ENCODE measurements at regions not wholly inside any gene's neighbourhood (a gene's known extent, or its start where the extent isn't known, plus 50 kb on each side); places are given as distances from the start of the nearest gene placed in this dataset.

DNA sequence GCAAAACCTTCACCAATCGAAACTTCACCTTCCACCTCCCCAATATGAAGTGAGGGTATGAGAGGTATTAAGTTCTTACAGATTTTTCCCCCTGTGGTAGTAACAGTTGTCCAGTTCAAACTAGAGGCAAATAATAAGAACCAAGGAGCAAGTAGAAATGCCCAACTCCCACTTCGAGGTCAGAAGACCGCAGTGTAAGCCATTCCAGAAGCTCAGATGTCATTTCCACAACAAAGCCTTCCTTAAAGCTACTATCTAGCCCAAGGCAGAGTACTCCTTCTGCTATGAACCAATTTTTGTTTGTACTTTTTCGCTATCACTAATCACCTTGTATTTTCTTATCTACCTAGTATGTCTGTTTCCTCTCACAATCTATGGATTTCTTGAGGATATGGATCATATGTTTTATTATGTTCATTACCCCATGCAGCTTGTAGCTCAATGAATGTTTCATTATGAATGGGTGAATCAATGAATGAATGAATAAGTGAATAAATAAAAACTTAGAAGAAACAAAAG is 235.7 kb upstream of the KCNMB2 start:
- intact Hi-C loops (cut with micrococcal nuclease): no loop called here

DNA sequence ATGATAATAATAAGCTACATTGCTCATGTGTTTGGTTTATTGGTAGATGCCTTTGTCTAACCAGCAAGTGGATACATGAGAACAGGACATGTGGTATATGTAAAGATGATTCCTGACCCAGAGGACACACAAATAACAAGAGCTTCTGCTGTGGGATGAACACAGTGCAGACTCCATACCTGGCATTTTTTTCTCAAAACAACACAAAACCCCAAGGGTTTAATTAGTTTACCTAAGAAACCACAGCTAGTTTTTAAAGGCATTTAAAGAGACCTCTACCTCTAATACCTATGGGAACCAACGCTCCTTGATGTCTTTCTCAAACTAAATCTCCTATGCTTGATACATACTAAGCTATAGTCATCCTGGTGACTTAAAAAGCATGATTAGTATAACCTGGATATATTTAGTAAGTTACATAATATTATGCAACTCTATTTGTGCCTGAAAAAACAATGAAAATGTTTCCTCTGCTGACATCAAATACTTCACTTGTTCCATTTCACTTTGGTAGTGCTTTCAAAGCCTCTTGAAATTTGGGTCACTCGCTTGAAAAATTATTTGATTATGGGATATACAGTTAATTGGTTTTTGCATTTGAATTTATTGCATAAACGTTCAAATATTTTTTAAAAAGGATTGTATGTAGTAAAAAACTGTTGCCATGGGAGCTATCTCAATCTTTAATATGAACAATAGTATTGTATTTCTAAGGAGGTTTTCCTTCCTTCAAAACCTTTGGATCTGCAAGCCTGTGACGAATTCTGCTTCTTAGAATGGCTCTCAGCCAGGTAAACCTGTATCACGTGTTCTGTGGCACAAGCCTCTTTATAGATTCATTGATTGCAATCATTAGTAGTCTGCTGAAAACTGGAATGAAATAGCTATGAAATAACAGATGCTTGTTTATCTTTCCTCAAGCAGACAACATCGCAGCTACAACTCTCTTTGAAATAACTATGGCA is 233.0 kb upstream of the KCNMB2 start:
- intact Hi-C loops (cut with micrococcal nuclease): no loop called here

DNA sequence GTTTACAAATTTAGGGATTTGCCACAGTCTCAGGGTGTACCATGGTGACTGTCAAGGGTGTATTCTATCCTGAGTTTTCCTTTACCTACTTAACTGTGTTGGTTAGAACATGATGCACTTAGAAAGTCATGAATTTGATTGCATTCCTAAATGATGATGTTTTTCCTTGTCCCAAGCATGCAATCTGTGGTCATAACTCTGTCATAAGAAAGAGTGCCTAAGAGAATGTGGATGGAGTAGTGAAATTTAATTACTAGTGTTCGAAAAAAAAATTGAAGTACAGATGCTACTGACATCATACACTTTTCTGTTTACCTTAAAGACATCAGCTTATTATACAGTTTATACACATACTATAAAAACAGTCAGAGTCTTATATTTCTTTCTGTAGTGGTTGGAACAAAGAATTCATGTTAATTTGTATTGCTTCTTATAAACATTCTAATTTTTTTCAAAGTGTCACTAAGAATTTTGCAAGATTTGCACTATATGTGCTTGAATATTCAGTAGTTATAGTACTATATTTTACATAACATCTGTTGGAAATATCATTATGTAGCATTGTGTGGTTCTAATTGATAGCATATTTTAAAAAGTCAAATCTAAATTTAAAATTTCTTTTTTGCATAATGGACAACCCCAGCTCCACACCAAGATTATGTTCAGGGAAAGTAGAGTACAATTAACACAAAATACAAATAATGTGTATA is 231.3 kb upstream of the KCNMB2 start:
- intact Hi-C loops (cut with micrococcal nuclease): no loop called here

DNA sequence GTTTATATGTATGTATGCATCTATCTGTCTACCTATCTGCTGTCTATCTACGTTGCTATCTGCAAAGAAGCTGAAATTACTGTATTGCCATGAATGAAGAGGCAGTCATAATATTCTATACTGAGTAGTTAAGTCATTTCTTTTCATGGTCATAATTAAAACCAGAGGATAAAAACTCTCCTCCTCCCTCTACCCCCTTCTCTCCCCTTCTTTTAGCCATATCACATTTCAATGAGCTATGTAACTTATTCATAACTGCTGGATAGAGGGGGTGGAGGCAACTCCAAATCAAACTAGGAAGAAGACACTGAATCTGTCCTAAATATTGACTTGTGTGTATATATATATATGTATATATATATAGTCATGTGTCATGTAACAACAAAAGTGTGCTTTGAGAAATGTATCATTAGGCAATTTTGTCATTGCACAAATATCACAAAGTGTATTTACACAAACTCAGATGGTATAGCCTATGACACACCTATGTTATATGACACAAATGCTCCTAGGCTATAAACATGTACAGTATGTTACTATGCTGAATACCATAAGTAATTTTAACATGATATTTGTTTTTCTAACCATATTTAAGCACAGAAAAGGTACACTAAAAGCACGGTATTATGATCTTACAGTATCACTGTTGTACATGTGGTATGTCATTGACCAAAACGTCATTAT is 229.7 kb upstream of the KCNMB2 start:
- intact Hi-C loops (cut with micrococcal nuclease): no loop called here

DNA sequence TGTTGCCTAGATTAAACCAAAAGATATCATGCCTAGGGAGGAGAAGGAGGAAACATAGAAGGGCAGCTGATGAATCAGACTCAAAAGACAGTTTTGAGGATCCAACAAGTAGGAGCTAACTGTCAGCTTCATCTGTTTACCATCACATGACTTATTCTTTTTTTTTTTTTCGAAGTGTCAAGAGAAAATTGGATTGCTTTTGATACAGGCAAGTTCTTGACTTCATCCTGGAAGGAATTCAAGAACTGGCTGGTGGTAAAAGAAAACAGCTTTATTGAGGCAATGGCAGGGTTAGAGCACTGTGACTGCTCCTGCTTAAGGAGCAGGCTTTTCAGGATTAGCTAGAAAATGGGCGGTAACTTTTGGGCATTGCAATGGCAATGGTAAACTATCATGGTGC is 227.5 kb upstream of the KCNMB2 start:
- intact Hi-C loops (cut with micrococcal nuclease): no loop called here

DNA sequence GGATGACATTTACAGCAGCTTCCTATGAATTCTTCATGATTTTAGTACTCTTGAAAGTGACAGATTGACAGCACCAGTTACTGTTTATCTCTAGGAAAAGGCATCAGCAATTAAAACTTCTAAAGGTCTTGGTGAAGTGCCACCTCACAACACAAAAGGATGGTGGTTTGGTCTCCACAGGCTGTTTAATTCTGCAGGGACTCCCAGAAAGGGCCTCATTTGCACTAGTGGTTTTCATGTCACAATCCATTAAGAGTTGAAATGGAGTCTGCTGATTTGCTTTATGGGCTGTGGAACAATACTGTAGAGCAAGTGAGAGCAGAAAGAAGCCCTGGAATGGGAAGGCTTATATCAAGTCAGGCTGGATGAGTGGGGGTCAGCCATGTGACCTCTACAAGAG is 225.3 kb upstream of the KCNMB2 start:
- intact Hi-C loops (cut with micrococcal nuclease): no loop called here

DNA sequence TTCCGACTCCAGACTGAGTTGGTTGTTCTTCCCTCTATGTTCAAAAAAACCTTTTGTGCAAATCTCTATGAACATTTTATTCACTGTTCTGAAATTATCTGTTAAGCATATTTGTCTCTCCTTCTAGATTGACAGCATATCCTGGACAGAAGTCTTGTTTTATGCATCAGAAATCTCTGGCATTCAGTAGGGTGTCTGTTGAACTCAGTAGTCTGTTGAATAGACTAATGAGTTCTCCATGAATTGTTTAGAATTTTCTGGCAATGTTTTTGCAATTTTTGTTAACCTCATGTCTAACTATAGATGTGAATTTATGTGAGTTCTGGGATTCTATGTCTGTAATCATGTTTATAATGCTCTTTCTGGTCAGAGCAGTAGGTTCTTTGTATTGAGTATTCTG is 222.5 kb upstream of the KCNMB2 start:
- intact Hi-C loops (cut with micrococcal nuclease): no loop called here

DNA sequence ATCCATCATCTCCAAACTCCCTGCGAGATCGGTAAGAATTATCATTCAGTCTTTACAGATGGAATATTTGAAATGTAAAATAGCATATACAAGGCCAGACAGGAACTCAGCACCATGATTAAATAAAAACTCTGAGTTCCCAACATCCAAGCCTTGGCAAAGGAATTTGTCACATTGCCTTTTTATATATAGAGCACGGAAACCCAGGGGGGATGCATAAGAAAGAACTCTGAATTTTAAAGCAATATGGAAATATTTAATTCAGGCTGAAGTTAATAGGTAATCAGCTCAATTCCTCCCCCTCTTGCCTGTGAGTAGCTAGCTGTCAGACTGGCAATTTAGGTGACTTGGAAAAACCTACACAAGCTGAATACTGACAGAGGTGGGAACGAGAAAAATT is 217.9 kb upstream of the KCNMB2 start:
- intact Hi-C loops (cut with micrococcal nuclease): no loop called here

DNA sequence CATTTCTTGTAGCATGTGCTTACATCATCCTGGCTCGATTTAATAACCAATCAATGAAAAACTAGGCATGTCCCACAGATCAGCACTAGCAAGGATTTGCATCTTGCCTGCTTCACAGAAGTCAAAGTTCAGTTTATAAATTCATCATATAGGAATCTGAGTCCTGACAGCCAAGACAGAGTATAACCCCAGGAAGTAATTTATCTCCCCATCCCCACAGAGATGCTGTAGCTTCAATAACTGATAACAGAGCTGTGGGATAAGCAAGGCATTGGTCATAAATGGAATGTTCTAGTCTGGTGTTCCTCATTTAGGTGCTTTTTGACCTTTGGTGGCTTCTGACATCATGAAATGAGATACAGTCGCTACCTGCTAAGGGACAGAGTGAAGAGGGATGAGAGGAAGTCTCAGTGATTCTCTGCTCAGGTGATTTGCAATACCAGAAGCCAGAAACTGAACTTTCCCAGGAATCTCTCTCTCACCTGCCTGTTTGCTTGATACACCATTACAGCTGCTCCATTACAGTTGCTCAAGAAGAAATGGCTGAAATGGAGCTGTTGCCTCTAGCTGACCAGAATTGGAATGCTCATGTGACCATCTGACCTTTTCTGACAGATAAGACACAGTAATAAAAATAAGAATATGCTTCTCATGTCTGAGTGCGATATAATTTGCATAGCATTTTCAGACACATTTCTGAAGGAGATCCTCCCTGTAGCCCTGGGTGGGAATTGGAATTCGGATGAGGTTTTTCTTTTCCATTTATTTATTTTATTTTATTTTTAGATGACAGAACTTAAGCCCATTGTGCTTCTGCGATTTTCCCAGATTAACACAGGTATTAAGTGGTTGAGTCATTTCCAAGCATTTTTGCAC is 217.1 kb upstream of the KCNMB2 start:
- intact Hi-C loops (cut with micrococcal nuclease): no loop called here

DNA sequence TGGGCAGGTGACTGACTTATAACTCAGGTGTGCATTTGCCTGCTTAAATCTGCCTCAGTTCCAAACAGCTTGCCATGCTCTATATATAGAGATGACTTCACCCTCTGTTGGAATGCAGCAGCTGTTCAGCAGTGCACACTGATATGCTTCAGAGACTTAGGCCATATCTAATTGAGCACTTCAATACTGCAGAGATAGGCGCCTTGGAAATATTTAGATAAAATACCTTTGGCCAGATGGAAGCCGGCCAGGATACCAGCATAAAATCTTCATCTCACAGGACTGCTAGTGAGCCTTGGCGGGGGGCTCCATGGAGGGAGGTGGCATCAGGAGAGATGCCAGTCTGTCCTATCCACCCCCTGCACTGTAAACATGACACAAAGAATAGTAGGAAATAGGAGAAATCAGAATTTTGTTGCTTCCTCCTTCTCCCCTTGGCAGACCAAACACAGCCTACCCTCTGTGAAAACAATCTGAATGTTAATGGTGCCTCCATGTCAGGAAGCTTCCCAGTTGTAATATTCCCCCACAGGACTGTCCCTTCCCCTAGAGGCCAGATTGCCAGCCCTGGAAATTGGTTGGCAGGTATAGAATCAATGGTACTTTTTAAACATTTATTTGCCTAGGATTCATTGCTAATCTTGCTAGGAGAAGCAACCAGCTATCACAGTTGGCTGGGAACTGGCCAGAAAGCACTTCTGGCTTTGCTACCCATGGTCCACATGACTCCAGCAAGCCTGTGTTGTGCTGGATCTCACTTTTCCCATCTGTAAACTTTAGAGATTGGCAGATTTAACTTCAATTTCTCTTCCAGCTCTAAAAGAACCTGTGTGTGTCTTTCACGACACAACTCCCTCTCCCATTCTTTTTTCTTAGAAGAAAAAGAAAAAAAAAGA is 215.5 kb upstream of the KCNMB2 start:
- intact Hi-C loops (cut with micrococcal nuclease): no loop called here

DNA sequence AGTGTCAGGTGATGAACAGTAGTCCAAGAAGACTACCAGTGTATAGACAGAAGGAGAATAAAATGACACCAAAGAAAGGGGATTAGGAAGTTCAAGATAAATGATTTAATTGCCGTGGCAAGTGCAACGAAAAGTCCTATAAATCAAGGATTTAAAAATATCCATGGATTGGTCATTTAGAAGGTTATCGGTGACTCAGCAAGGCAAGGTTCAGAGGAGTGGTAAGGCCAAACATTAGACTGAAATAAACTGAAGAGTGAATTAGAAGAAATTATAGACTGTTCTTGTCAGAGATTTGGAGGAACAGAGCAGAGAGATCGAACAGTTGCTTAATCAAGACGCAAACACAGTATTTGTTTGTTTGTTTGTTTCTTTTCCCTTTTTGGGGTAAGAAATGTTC is 211.9 kb upstream of the KCNMB2 start:
- intact Hi-C loops (cut with micrococcal nuclease): no loop called here

DNA sequence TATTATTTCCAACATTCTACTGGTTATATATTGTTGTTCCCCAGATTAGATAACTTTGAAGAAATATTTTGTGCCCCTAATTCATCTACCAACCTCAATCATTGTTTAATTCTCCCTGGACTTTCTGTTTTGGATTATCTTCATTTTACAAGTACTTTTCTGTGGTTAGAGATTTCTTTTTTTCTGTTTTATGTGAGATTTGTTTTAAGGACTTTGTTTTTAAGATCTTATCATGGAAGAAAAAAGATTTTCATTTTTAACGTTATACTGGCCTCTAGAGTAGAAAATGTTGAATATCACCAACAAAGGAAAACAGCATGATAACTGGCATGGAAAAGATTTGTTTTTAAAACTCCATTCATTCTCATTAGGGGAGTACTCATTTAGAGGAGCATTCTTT is 210.9 kb upstream of the KCNMB2 start:
- intact Hi-C loops (cut with micrococcal nuclease): loop anchor here (1.0 kb wide), 1 partner anchor 1453 kb away; no protein-coding TSS in a partner anchor

DNA sequence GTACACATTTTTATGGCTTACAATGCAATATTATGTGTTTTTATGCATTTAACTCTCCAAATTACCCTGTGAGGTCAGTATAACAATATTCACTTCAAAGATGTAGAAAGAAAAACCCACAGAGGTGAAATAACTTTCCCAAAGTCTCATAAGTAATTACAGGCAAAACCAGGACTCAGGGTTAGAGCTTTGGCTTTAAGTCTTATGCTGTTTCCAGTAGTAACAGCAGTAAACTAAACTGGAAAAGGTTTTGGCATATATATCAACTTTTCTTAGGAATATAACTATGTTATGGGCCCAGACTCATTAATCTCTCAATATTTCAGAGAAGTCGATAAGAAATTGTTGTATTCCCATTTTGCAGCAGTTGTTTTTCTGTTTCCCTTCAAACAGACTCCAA is 206.3 kb upstream of the KCNMB2 start:
- intact Hi-C loops (cut with micrococcal nuclease): no loop called here

DNA sequence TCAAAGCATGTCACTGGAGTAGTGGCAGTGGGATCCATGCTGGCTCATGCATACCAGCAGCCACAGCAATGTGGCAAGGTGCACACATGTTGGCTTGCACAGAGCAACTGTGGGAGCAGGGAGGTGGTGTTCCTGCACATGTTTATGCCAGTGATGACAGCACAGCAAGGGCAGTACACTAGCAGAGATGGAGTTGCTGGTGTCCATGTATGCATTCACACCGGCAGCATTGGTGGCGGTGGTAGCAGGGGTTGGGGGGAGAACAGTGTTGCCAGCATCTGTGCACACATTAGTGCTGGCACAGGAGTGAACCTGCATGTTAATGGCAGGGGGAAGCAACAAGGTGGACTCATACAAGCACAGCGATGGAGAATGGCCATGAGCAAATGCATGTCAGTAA is 202.0 kb upstream of the KCNMB2 start:
- intact Hi-C loops (cut with micrococcal nuclease): no loop called here

DNA sequence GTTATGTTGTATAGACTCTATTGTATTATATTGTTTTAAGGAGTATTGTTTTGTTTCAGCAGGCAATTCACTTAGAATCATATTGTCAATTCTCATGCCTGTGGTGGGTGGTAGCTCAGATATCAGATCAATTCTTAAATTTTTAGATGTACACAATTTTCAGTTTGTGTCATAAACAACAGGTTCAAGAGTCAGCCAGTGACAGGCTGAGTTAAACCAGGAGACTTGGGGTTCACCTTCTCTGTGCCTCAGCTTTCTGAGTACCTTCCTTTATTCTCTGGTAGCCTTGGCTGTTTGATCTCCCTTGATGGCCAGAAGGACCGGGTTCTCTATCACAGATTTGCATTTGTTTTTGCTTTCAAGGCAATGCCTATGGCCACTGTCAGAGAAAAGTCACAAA is 199.9 kb upstream of the KCNMB2 start:
- intact Hi-C loops (cut with micrococcal nuclease): no loop called here

DNA sequence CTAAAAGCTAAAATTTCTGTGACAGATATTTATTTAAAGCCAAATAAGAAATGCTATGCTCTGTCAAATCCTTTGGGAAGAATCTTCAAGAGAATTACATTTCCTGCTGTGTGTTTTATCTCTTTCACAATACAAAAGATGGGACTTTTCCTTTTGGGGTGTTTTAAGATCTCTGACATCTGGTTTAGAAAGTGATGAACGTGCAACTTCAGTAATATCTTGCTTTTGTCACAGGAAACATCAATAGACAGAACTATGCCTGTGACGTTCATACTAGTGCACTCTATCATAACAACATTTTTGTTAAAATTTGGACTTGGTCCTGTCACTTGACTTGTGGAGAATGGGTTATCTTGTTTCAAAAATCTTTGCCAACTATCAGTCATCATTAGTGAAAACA is 195.7 kb upstream of the KCNMB2 start:
- intact Hi-C loops (cut with micrococcal nuclease): no loop called here

DNA sequence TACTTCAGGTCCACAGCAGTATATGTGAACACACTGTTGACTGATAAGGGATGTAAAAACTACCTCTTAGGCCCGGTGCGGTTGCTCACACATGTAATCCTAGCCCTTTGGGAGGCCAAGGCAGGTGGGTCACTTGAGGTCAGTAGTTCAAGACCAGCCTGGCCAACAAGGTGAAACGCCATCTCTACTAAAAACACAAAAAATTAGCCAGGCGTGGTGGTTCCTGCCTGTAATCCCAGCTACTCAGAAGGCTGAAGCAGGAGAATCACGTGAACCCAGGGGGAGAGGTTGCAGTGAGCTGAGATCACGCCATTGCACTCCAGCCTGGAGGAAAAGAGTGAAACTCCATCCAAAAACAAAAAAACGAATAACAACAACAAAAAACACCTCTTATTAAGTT is 194.6 kb upstream of the KCNMB2 start:
- intact Hi-C loops (cut with micrococcal nuclease): no loop called here

DNA sequence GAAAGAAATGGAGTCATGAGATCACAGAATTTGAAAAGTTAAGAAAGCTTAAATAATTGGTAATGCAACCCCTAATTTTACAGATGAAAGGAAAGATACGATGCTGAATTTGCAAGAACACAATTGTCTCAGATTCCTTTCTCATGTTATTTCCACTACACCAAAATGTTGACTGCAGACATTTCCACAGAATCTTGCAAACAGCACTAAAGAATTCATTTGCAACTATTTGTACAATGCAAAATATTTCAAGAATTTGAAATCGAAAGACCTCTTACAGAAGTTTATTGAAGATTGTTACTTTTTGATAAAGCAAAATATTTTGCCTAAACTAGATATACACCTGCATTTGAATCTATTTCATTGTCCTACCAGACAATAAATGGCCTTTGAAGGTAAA is 194.1 kb upstream of the KCNMB2 start:
- intact Hi-C loops (cut with micrococcal nuclease): no loop called here

DNA sequence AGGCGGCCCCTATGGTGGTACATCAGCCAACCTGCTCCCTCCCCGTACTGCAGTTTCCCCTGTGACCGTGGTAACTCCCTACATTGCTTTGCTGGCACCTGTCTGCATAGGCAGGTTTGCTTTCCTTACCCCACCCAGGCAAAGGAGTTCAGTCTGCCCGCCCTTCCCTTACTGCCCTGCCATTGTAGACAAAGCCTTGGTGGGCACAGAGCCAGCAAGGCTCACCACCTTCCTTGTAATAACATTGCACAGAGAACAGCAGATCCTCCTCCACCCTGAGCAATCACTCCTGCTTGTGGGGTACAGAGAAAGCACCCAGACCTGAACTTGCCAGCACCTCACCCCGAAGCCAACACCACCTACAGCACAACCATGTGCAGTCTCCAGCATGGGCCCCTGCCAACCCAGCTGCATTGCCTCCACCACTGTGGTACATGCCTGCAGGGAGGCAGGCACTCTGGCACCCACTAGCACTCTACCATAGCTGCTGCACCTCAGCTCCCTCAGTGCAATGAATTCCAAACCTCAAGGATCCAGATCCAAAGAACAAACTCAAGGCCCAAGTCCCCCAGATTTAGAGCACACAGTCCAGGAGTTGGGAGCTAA is 192.7 kb upstream of the KCNMB2 start:
- intact Hi-C loops (cut with micrococcal nuclease): no loop called here
